ENCODE measurements at regions not wholly inside any gene's neighbourhood (a gene's known extent, or its start where the extent isn't known, plus 50 kb on each side); places are given as distances from the start of the nearest gene placed in this dataset.
"Not testable (repeated sequence)": the region's sequence is repeated elsewhere in the genome, so short reads cannot be mapped to it uniquely, and the experiment has no call there.

GRCh38 chr2:154995361-154995760, 296.9 kb downstream of the KCNJ3 start:
- no peak overlapping the region for H3K4me3 ChIP-seq (ENCODE audit: low read depth, low read length)
- no peak overlapping the region for H3K9ac ChIP-seq (ENCODE audit: low read depth, low read length)
- H3K9me3 ChIP-seq (ENCODE audit: control insufficient read depth, insufficient read depth, low read length): no peaks in the 10 kb centered on the region
- peaks cover 5% of the 10 kb centered on the region; the same call in 1 of the 2 replicates for H3K4me1 ChIP-seq (ENCODE audit: control insufficient read depth, insufficient read depth, low read length)
- no peaks in the 10 kb centered on the region for H3K27me3 ChIP-seq (ENCODE audit: control insufficient read depth, insufficient read depth, low read length)
- H3K36me3 ChIP-seq (ENCODE audit: control insufficient read depth, insufficient read depth, low read length): no peaks in the 10 kb centered on the region
- no peak overlapping the region for H3K27ac ChIP-seq (ENCODE audit: low read depth, low read length)

GRCh38 chr2:154992826-154993225, 294.3 kb downstream of the KCNJ3 start:
- no peak overlapping the region for H3K4me3 ChIP-seq (ENCODE audit: low read depth, low read length)
- H3K27me3 ChIP-seq (ENCODE audit: control insufficient read depth, insufficient read depth, low read length): no peaks in the 10 kb centered on the region
- no peaks in the 10 kb centered on the region for H3K9me3 ChIP-seq (ENCODE audit: control insufficient read depth, insufficient read depth, low read length)
- H3K9ac ChIP-seq (ENCODE audit: low read depth, low read length): no peak overlapping the region
- H3K4me1 ChIP-seq (ENCODE audit: control insufficient read depth, insufficient read depth, low read length): peaks cover 5% of the 10 kb centered on the region; the same call in 1 of the 2 replicates
- no peak overlapping the region for H3K27ac ChIP-seq (ENCODE audit: low read depth, low read length)
- H3K36me3 ChIP-seq (ENCODE audit: control insufficient read depth, insufficient read depth, low read length): no peaks in the 10 kb centered on the region

GRCh38 chr2:154978710-154979109, 280.2 kb downstream of the KCNJ3 start:
- no peaks in the 10 kb centered on the region for H3K27me3 ChIP-seq (ENCODE audit: control insufficient read depth, insufficient read depth, low read length)
- no peak overlapping the region for H3K9ac ChIP-seq (ENCODE audit: low read depth, low read length)

GRCh38 chr2:154978244-154978643, 279.7 kb downstream of the KCNJ3 start:
- no peaks in the 10 kb centered on the region for H3K27me3 ChIP-seq (ENCODE audit: control insufficient read depth, insufficient read depth, low read length)
- no peaks in the 10 kb centered on the region for H3K4me1 ChIP-seq (ENCODE audit: control insufficient read depth, insufficient read depth, low read length)
- no peak overlapping the region for H3K4me3 ChIP-seq (ENCODE audit: low read depth, low read length)
- H3K9me3 ChIP-seq (ENCODE audit: control insufficient read depth, insufficient read depth, low read length): no peaks in the 10 kb centered on the region
- no peak overlapping the region for H3K27ac ChIP-seq (ENCODE audit: low read depth, low read length)
- no peak overlapping the region for H3K9ac ChIP-seq (ENCODE audit: low read depth, low read length)
- H3K36me3 ChIP-seq (ENCODE audit: control insufficient read depth, insufficient read depth, low read length): no peaks in the 10 kb centered on the region

More at GRCh38 chr2:154978710-154979109, 280.2 kb downstream of the KCNJ3 start:
- no peaks in the 10 kb centered on the region for H3K9me3 ChIP-seq (ENCODE audit: control insufficient read depth, insufficient read depth, low read length)
- H3K36me3 ChIP-seq (ENCODE audit: control insufficient read depth, insufficient read depth, low read length): no peaks in the 10 kb centered on the region
- no peaks in the 10 kb centered on the region for H3K4me1 ChIP-seq (ENCODE audit: control insufficient read depth, insufficient read depth, low read length)
- no peak overlapping the region for H3K4me3 ChIP-seq (ENCODE audit: low read depth, low read length)
- no peak overlapping the region for H3K27ac ChIP-seq (ENCODE audit: low read depth, low read length)

- H3K36me3 ChIP-seq (ENCODE audit: control insufficient read depth, insufficient read depth, low read length): no peaks in the 10 kb centered on the region
- peaks cover 6% of the 10 kb centered on the region for H3K4me1 ChIP-seq (ENCODE audit: control insufficient read depth, insufficient read depth, low read length)
- no peak overlapping the region for H3K27ac ChIP-seq (ENCODE audit: low read depth, low read length)
- no peak overlapping the region for H3K9ac ChIP-seq (ENCODE audit: low read depth, low read length)
- H3K27me3 ChIP-seq (ENCODE audit: control insufficient read depth, insufficient read depth, low read length): no peaks in the 10 kb centered on the region
- no peaks in the 10 kb centered on the region for H3K9me3 ChIP-seq (ENCODE audit: control insufficient read depth, insufficient read depth, low read length)
- no peak overlapping the region for H3K4me3 ChIP-seq (ENCODE audit: low read depth, low read length)
Observed at GRCh38 chr2:154974041-154974440, 275.5 kb downstream of the KCNJ3 start.

GRCh38 chr2:154963511-154963910, 265.0 kb downstream of the KCNJ3 start:
- Histone ChIP-seq H3K9me3 (ENCODE audit: control insufficient read depth, insufficient read depth, low read length) (no peaks in the 10 kb centered on the region), H3K4me3 (ENCODE audit: low read depth, low read length) (no peak overlapping the region), H3K4me1 (ENCODE audit: control insufficient read depth, insufficient read depth, low read length) (no peaks in the 10 kb centered on the region), H3K9ac (ENCODE audit: low read depth, low read length) (no peak overlapping the region), H3K27ac (ENCODE audit: low read depth, low read length) (no peak overlapping the region), H3K36me3 (ENCODE audit: control insufficient read depth, insufficient read depth, low read length) (no peaks in the 10 kb centered on the region), H3K27me3 (ENCODE audit: control insufficient read depth, insufficient read depth, low read length) (no peaks in the 10 kb centered on the region)

GRCh38 chr2:154961676-154962075, 263.2 kb downstream of the KCNJ3 start:
- Histone ChIP-seq H3K4me3 (ENCODE audit: low read depth, low read length) (no peak overlapping the region), H3K27me3 (ENCODE audit: control insufficient read depth, insufficient read depth, low read length) (no peaks in the 10 kb centered on the region), H3K36me3 (ENCODE audit: control insufficient read depth, insufficient read depth, low read length) (no peaks in the 10 kb centered on the region), H3K9me3 (ENCODE audit: control insufficient read depth, insufficient read depth, low read length) (no peaks in the 10 kb centered on the region), H3K9ac (ENCODE audit: low read depth, low read length) (no peak overlapping the region), H3K4me1 (ENCODE audit: control insufficient read depth, insufficient read depth, low read length) (no peaks in the 10 kb centered on the region), H3K27ac (ENCODE audit: low read depth, low read length) (no peak overlapping the region)

- Histone ChIP-seq H3K36me3 (ENCODE audit: control insufficient read depth, insufficient read depth, low read length) (no peaks in the 10 kb centered on the region), H3K4me3 (ENCODE audit: low read depth, low read length) (no peak overlapping the region), H3K9me3 (ENCODE audit: control insufficient read depth, insufficient read depth, low read length) (no peaks in the 10 kb centered on the region), H3K9ac (ENCODE audit: low read depth, low read length) (no peak overlapping the region), H3K27me3 (ENCODE audit: control insufficient read depth, insufficient read depth, low read length) (no peaks in the 10 kb centered on the region), H3K27ac (ENCODE audit: low read depth, low read length) (no peak overlapping the region), H3K4me1 (ENCODE audit: control insufficient read depth, insufficient read depth, low read length) (no peaks in the 10 kb centered on the region)
Observed at GRCh38 chr2:154960802-154961583, 262.5 kb downstream of the KCNJ3 start.

- H3K4me3 ChIP-seq (ENCODE audit: low read depth, low read length): no peak overlapping the region
- H3K27ac ChIP-seq (ENCODE audit: low read depth, low read length): no peak overlapping the region
Observed at GRCh38 chr2:154952346-154952980, 254.0 kb downstream of the KCNJ3 start.

GRCh38 chr2:154947416-154947815, 248.9 kb downstream of the KCNJ3 start:
- H3K36me3 ChIP-seq (ENCODE audit: control insufficient read depth, insufficient read depth, low read length); H3K27ac ChIP-seq (ENCODE audit: low read depth, low read length); H3K9ac ChIP-seq (ENCODE audit: low read depth, low read length); H3K4me3 ChIP-seq (ENCODE audit: low read depth, low read length); H3K27me3 ChIP-seq (ENCODE audit: control insufficient read depth, insufficient read depth, low read length); H3K9me3 ChIP-seq (ENCODE audit: control insufficient read depth, insufficient read depth, low read length): not testable (repeated sequence)
- peaks cover 16% of the 10 kb centered on the region for H3K4me1 ChIP-seq (ENCODE audit: control insufficient read depth, insufficient read depth, low read length)

More at GRCh38 chr2:154952346-154952980, 254.0 kb downstream of the KCNJ3 start:
- Histone ChIP-seq H3K27me3 (ENCODE audit: control insufficient read depth, insufficient read depth, low read length) (no peaks in the 10 kb centered on the region), H3K9me3 (ENCODE audit: control insufficient read depth, insufficient read depth, low read length) (no peaks in the 10 kb centered on the region), H3K36me3 (ENCODE audit: control insufficient read depth, insufficient read depth, low read length) (no peaks in the 10 kb centered on the region), H3K4me1 (ENCODE audit: control insufficient read depth, insufficient read depth, low read length) (no peaks in the 10 kb centered on the region), H3K9ac (ENCODE audit: low read depth, low read length) (no peak overlapping the region)

GRCh38 chr2:154945984-154946383, 247.5 kb downstream of the KCNJ3 start:
- no peaks in the 10 kb centered on the region for H3K9me3 ChIP-seq (ENCODE audit: control insufficient read depth, insufficient read depth, low read length)
- no peak overlapping the region for H3K27ac ChIP-seq (ENCODE audit: low read depth, low read length)
- no peak overlapping the region for H3K9ac ChIP-seq (ENCODE audit: low read depth, low read length)

More at GRCh38 chr2:154945984-154946383, 247.5 kb downstream of the KCNJ3 start:
- H3K36me3 ChIP-seq (ENCODE audit: control insufficient read depth, insufficient read depth, low read length): no peaks in the 10 kb centered on the region
- H3K27me3 ChIP-seq (ENCODE audit: control insufficient read depth, insufficient read depth, low read length): peaks cover 3% of the 10 kb centered on the region; the same call in 1 of the 2 replicates
- no peak overlapping the region for H3K4me3 ChIP-seq (ENCODE audit: low read depth, low read length)
- H3K4me1 ChIP-seq (ENCODE audit: control insufficient read depth, insufficient read depth, low read length): peaks cover 16% of the 10 kb centered on the region
